IMR-90 (cell line): ENCODE measurements at regions not wholly inside any gene's neighbourhood (a gene's known extent, or its start where the extent isn't known, plus 50 kb on each side); places are given as distances from the start of the nearest gene placed in this dataset.

Experiments
- ATAC-seq: fragments of 200-7000 bp; cut with Tn5 transposase; 2 replicates; pipeline ENCODE4 v1.9.1; 2020; ENCODE audit warnings: low read depth, mild to moderate bottlenecking, moderate library complexity
- BruUV-seq: library from RNA; stranded (reverse); fragments of 400-500 nt; replicated peaks from 2 replicates; lab custom pipeline; 2021; lab: Mats Ljungman, UMichigan
- CTCF ChIA-PET: fragments of 300-600 bp; formaldehyde crosslinking; extraction: SDS; loops from one replicate; lab custom pipeline; 2021; ENCODE audit warnings: antibody characterized with exemption; lab: Yijun Ruan, JAX
- POLR2A ChIA-PET: fragments of 300-600 bp; sonication (Branson Sonifier 250); formaldehyde crosslinking; loops from one replicate; lab custom pipeline; 2022; ENCODE audit warnings: antibody characterized with exemption; ENCODE audit not compliant: unreplicated experiment; lab: Charles Lee
- DNase-seq: peaks from one replicate; pipeline ENCODE4 v3.0.0; 2013
- H2AFZ ChIP-seq: replicated peaks from 2 replicates; pipeline ENCODE3; 2013; ENCODE audit warnings: low read length, mild to moderate bottlenecking; ENCODE audit not compliant: poor library complexity
- H2AK5ac ChIP-seq: 2 replicates; pipeline ENCODE4 v1.6.1; 2013; ENCODE audit warnings: low read depth, low read length, inconsistent platforms
- H2AK9ac ChIP-seq: replicated peaks from 2 replicates; pipeline ENCODE3; 2013; ENCODE audit warnings: mild to moderate bottlenecking, low read depth, low read length, moderate library complexity; ENCODE audit not compliant: poor library complexity
- H2BK120ac ChIP-seq: 2 replicates; pipeline ENCODE4 v1.6.1; 2013; ENCODE audit warnings: low read depth, low read length, inconsistent platforms
- H2BK15ac ChIP-seq: 3 replicates; pipeline ENCODE4 v1.6.1; 2013; ENCODE audit warnings: low read depth, low read length, inconsistent platforms
- H2BK20ac ChIP-seq: 2 replicates; pipeline ENCODE4 v1.6.1; 2013; ENCODE audit warnings: low read depth, mild to moderate bottlenecking, inconsistent platforms, low read length, moderate library complexity
- H2BK5ac ChIP-seq: 2 replicates; pipeline ENCODE4 v1.6.1; 2013; ENCODE audit warnings: mild to moderate bottlenecking, low read depth, low read length, inconsistent platforms; ENCODE audit not compliant: poor library complexity, severe bottlenecking
- H3K14ac ChIP-seq: replicated peaks from 2 replicates; pipeline ENCODE4 v1.6.1; 2013; ENCODE audit warnings: low read depth, low read length, inconsistent platforms
- H3K18ac ChIP-seq: 2 replicates; pipeline ENCODE4 v1.6.1; 2013; ENCODE audit warnings: low read depth, low read length, control low read depth
- H3K23ac ChIP-seq: 2 replicates; pipeline ENCODE4 v1.6.1; 2013; ENCODE audit warnings: low read depth, low read length, inconsistent platforms
- H3K27ac ChIP-seq: 2 replicates; pipeline ENCODE4 v1.5.1; 2013; ENCODE audit warnings: mild to moderate bottlenecking, control low read depth, low read length; ENCODE audit not compliant: insufficient read depth
- H3K27me3 ChIP-seq: 2 replicates; pipeline ENCODE4 v1.6.1; 2013; ENCODE audit warnings: low read length; ENCODE audit not compliant: control insufficient read depth, insufficient read depth
- H3K36me3 ChIP-seq: 2 replicates; pipeline ENCODE4 v1.6.1; 2013; ENCODE audit warnings: low read length, mixed read lengths; ENCODE audit not compliant: control insufficient read depth, insufficient read depth
- H3K4ac ChIP-seq: 2 replicates; pipeline ENCODE4 v1.6.1; 2013; ENCODE audit warnings: low read depth, low read length, inconsistent platforms
- H3K4me1 ChIP-seq: 2 replicates; pipeline ENCODE4 v1.6.1; 2013; ENCODE audit warnings: low read length, mixed read lengths; ENCODE audit not compliant: control insufficient read depth, insufficient read depth
- H3K4me2 ChIP-seq: 2 replicates; pipeline ENCODE4 v1.6.1; 2013; ENCODE audit warnings: low read depth, mild to moderate bottlenecking, control low read depth, low read length, moderate library complexity
- H3K4me3 ChIP-seq: 2 replicates; pipeline ENCODE4 v1.5.1; 2013; ENCODE audit warnings: low read depth, mild to moderate bottlenecking, control low read depth, low read length, moderate library complexity; ENCODE audit not compliant: insufficient read depth
- H3K56ac ChIP-seq: 2 replicates; pipeline ENCODE4 v1.6.1; 2013; ENCODE audit warnings: low read length, inconsistent platforms; ENCODE audit not compliant: insufficient read depth; ENCODE audit errors: extremely low read depth
- H3K79me1 ChIP-seq, 2 experiments: 2 replicates each; pipeline ENCODE4 v1.6.1; 2013; ENCODE audit warnings: low read length in 2 of 2, inconsistent platforms in 1 of 2, low read depth in 1 of 2
- H3K9ac ChIP-seq: 2 replicates; pipeline ENCODE4 v1.6.1; 2013; ENCODE audit warnings: low read depth, low read length, control low read depth
- H3K9me1 ChIP-seq: 2 replicates; pipeline ENCODE4 v1.6.1; 2013; ENCODE audit warnings: low read length, inconsistent platforms; ENCODE audit not compliant: insufficient read depth
- H3K9me3 ChIP-seq: 2 replicates; pipeline ENCODE4 v1.6.1; 2013; ENCODE audit warnings: low read length; ENCODE audit not compliant: control insufficient read depth, insufficient read depth
- H4K20me1 ChIP-seq: 2 replicates; pipeline ENCODE4 v1.6.1; 2013; ENCODE audit warnings: low read length, inconsistent platforms; ENCODE audit not compliant: insufficient read depth
- H4K5ac ChIP-seq: 2 replicates; pipeline ENCODE4 v1.6.1; 2013; ENCODE audit warnings: mild to moderate bottlenecking, low read depth, low read length, control low read depth
- H4K8ac ChIP-seq, 2 experiments: 2 replicates each; pipeline ENCODE4 v1.6.1; 2013; ENCODE audit warnings: low read depth in 2 of 2, low read length in 2 of 2, control low read depth in 1 of 2, inconsistent platforms in 1 of 2
- H4K91ac ChIP-seq: 2 replicates; pipeline ENCODE4 v1.6.1; 2013; ENCODE audit warnings: low read depth, low read length, inconsistent platforms; ENCODE audit not compliant: insufficient read depth
- CEBPB ChIP-seq: IDR thresholded peaks from 2 replicates; pipeline ENCODE4 v1.6.1; 2012; ENCODE audit warnings: low read depth, low read length, improper control_type of control experiment
- RCOR1 ChIP-seq: IDR thresholded peaks from 2 replicates; pipeline ENCODE4 v1.6.1; 2012; ENCODE audit warnings: mild to moderate bottlenecking, low read length, improper control_type of control experiment; ENCODE audit not compliant: insufficient replicate concordance
- WGBS, 2 experiments: methylation state at CpG; one replicate each; pipeline versions ENCODE4 v1.1.5 to v1.1.7; 2013; ENCODE audit warnings: missing lambda C conversion rate in 2 of 2; ENCODE audit not compliant: insufficient read length in 1 of 2; ENCODE audit errors: extremely low coverage in 2 of 2; 5-methylcytosine and 5-hydroxymethylcytosine counted together
- dilution Hi-C: fragments of 300-500 bp; cut with HindIII; formaldehyde crosslinking; loops from one replicate; pipeline ENCODE4 v1.14.3; 2018; ENCODE audit warnings: low sequenced_read_pairs; ENCODE audit not compliant: unreplicated experiment
- in situ Hi-C: fragments of 300-500 bp; cut with MboI; formaldehyde crosslinking; loops from 3 replicates; pipeline ENCODE4 v1.14.3; 2019; ENCODE audit warnings: low sequenced_read_pairs, inconsistent platforms, mixed read lengths
- intact Hi-C: fragments of 100-400 bp; cut with micrococcal nuclease; formaldehyde crosslinking; loops from 2 replicates; pipeline ENCODE4 v1.10.0; 2022

GRCh38 chr3:117567382-117567781 lies 857.8 kb downstream of the TUSC7 start:
- H2BK20ac ChIP-seq = no peak overlapping the region
- ATAC-seq (no peak), DNase-seq (no peak)
- no peak overlapping the region for H3K4me2 ChIP-seq
- H4K20me1 ChIP-seq = no peaks in the 10 kb centered on the region
- no peak overlapping the region for H3K4me3 ChIP-seq
- no peak overlapping the region for H4K8ac ChIP-seq
- BruUV-seq = no TSS peak
- H3K79me1 ChIP-seq = no peaks in the 10 kb centered on the region; a peak in 1 of 4 replicates
- no peak overlapping the region for H2AK5ac ChIP-seq
- dilution Hi-C loops (no loop called here), intact Hi-C loops (no loop called here), in situ Hi-C loops (no loop called here)
- H2BK5ac ChIP-seq = no peak overlapping the region
- H3K18ac ChIP-seq = no peak overlapping the region
- no peak overlapping the region for H3K14ac ChIP-seq
- no peak overlapping the region for H3K27ac ChIP-seq
- peaks cover 9% of the 10 kb centered on the region for H3K4me1 ChIP-seq
- 50% methylated on average over 1 of the region's 3 CpGs; no CpG with 5 or more reads in 1 of the 2 experiments for WGBS, 2 experiments
- no peak overlapping the region for H3K4ac ChIP-seq
- H3K9me3 ChIP-seq = no peaks in the 10 kb centered on the region
- no peak overlapping the region for H2BK15ac ChIP-seq
- no peak overlapping the region for H3K23ac ChIP-seq
- H2AK9ac ChIP-seq = no peak overlapping the region
- H2BK120ac ChIP-seq = no peak overlapping the region
- H4K91ac ChIP-seq = no peak overlapping the region
- H3K36me3 ChIP-seq = no peaks in the 10 kb centered on the region
- no peak overlapping the region for H2AFZ ChIP-seq
- TF ChIP-seq RCOR1 = no peak
- no peak for TF ChIP-seq CEBPB
- no peak overlapping the region for H4K5ac ChIP-seq
- H3K9ac ChIP-seq = no peak overlapping the region
- ChIA-PET CTCF (no interaction called here), POLR2A (no interaction called here)
- H3K9me1 ChIP-seq = no peaks in the 10 kb centered on the region
- H3K56ac ChIP-seq = no peak overlapping the region
- H3K27me3 ChIP-seq = no peaks in the 10 kb centered on the region
